ENCODE measurements at regions not wholly inside any gene's neighbourhood (a gene's known extent, or its start where the extent isn't known, plus 50 kb on each side); places are given as distances from the start of the nearest gene placed in this dataset.

GRCh38 chr17:55625521-55625920 is 97.1 kb downstream of the TMEM100 start:
- Histone ChIP-seq H3K27ac (no peak overlapping the region), H3K36me3 (no peaks in the 10 kb centered on the region), H3K4me3 (no peak overlapping the region), H3K4me1 (ENCODE audit: control insufficient read depth in 1 of 2, low read depth in 2 of 2) (no peaks in the 10 kb centered on the region), H3K9me3 (no peaks in the 10 kb centered on the region), H3K27me3 (replicated peaks; ENCODE audit: insufficient read depth) (no peaks in the 10 kb centered on the region)
- ATAC-seq (ENCODE audit: insufficient number of reproducible peaks, low FRiP score, low read depth) (no peak), DNase-seq (ENCODE audit: low spot score) (no peak)
- no peak for TF ChIP-seq CTCF (IDR thresholded peaks at IDR 0.05)

- DNase-seq (ENCODE audit: low spot score) = no peak
- H3K27me3 ChIP-seq (replicated peaks; ENCODE audit: insufficient read depth) = no peaks in the 10 kb centered on the region
- H3K4me3 ChIP-seq = no peak overlapping the region
- TF ChIP-seq CTCF (IDR thresholded peaks at IDR 0.05) = no peak
- ATAC-seq (ENCODE audit: insufficient number of reproducible peaks, low FRiP score, low read depth) = no peak
- H3K36me3 ChIP-seq = no peaks in the 10 kb centered on the region
- no peak overlapping the region for H3K27ac ChIP-seq
- H3K9me3 ChIP-seq = no peaks in the 10 kb centered on the region
- no peaks in the 10 kb centered on the region for H3K4me1 ChIP-seq (ENCODE audit: control insufficient read depth in 1 of 2, low read depth in 2 of 2)
Measured at GRCh38 chr17:55624772-55625433, 97.8 kb downstream of the TMEM100 start.

GRCh38 chr17:55622547-55622946 is 100.1 kb downstream of the TMEM100 start:
- Histone ChIP-seq H3K36me3 (no peaks in the 10 kb centered on the region), H3K4me3 (no peak overlapping the region), H3K4me1 (ENCODE audit: control insufficient read depth in 1 of 2, low read depth in 2 of 2) (no peaks in the 10 kb centered on the region), H3K27ac (no peak overlapping the region), H3K27me3 (replicated peaks; ENCODE audit: insufficient read depth) (no peaks in the 10 kb centered on the region), H3K9me3 (no peaks in the 10 kb centered on the region)
- ATAC-seq (ENCODE audit: insufficient number of reproducible peaks, low FRiP score, low read depth) = no peak
- no peak for TF ChIP-seq CTCF (IDR thresholded peaks at IDR 0.05)
- DNase-seq (ENCODE audit: low spot score) = no peak

GRCh38 chr17:55620945-55621344 is 101.7 kb downstream of the TMEM100 start:
- no peak for TF ChIP-seq CTCF (IDR thresholded peaks at IDR 0.05)
- no peaks in the 10 kb centered on the region for H3K36me3 ChIP-seq
- H3K4me1 ChIP-seq (ENCODE audit: control insufficient read depth in 1 of 2, low read depth in 2 of 2) = no peaks in the 10 kb centered on the region
- H3K27ac ChIP-seq = no peak overlapping the region
- no peak for DNase-seq (ENCODE audit: low spot score)
- H3K4me3 ChIP-seq = no peak overlapping the region
- H3K27me3 ChIP-seq (replicated peaks; ENCODE audit: insufficient read depth) = no peaks in the 10 kb centered on the region
- H3K9me3 ChIP-seq = no peaks in the 10 kb centered on the region
- no peak for ATAC-seq (ENCODE audit: insufficient number of reproducible peaks, low FRiP score, low read depth)

GRCh38 chr17:55620023-55620422 is 102.6 kb downstream of the TMEM100 start:
- Histone ChIP-seq H3K4me3 (no peak overlapping the region), H3K4me1 (ENCODE audit: control insufficient read depth in 1 of 2, low read depth in 2 of 2) (no peaks in the 10 kb centered on the region), H3K9me3 (no peaks in the 10 kb centered on the region), H3K27me3 (replicated peaks; ENCODE audit: insufficient read depth) (no peaks in the 10 kb centered on the region), H3K27ac (no peak overlapping the region), H3K36me3 (no peaks in the 10 kb centered on the region)
- ATAC-seq (ENCODE audit: insufficient number of reproducible peaks, low FRiP score, low read depth) (no peak), DNase-seq (ENCODE audit: low spot score) (no peak)
- no peak for TF ChIP-seq CTCF (IDR thresholded peaks at IDR 0.05)
